Heart left ventricle (tissue), 16 donors: ENCODE measurements at regions not wholly inside any gene's neighbourhood (a gene's known extent, or its start where the extent isn't known, plus 50 kb on each side); places are given as distances from the start of the nearest gene placed in this dataset.

Source experiments
- ATAC-seq, 4 donors: fragments of 200-7000 bp; cut with Tn5 transposase; one replicate each; pipeline ENCODE4 v1.9.1; 2020 to 2022; ENCODE audit warnings: moderate library complexity in 4 of 4, mild to moderate bottlenecking in 3 of 4, moderate number of reproducible peaks in 1 of 4
- DNase-seq, 5 donors: peaks; one replicate each; pipeline ENCODE4 v3.0.0-alpha.2; 2020
- H3K27ac ChIP-seq, 12 donors: fragments of 200-600 bp; sonication (generic) in 4 of 12; one replicate each; pipeline versions ENCODE4 v1.5.0 to v1.8.0; 2016 to 2022; ENCODE audit warnings: mild to moderate bottlenecking in 2 of 12
- H3K27me3 ChIP-seq, 9 donors: fragments of 200-600 bp; sonication (generic) in 2 of 9; one replicate each; pipeline versions ENCODE4 v1.5.1 to v1.8.0; 2016 to 2022; ENCODE audit warnings: mild to moderate bottlenecking in 3 of 9
- H3K36me3 ChIP-seq, 9 donors: fragments of 200-600 bp; sonication (generic) in 2 of 9; one replicate each; pipeline versions ENCODE4 v1.5.0 to v1.8.0; 2018 to 2022; ENCODE audit warnings: mild to moderate bottlenecking in 2 of 9
- H3K4me1 ChIP-seq, 12 donors: fragments of 200-600 bp; sonication (generic) in 4 of 12; one replicate each; pipeline versions ENCODE4 v1.5.0 to v1.8.0; 2016 to 2022; ENCODE audit warnings: mild to moderate bottlenecking in 3 of 12
- H3K4me3 ChIP-seq, 12 donors: fragments of 200-600 bp; sonication (generic) in 4 of 12; one replicate each; pipeline versions ENCODE4 v1.5.0 to v1.8.0; 2017 to 2022; ENCODE audit warnings: mild to moderate bottlenecking in 9 of 12, moderate library complexity in 4 of 12
- H3K9me3 ChIP-seq, 12 donors: fragments of 200-600 bp; sonication (generic) in 4 of 12; one replicate each; pipeline versions ENCODE4 v1.5.0 to v1.8.0; 2016 to 2022; ENCODE audit warnings: mild to moderate bottlenecking in 1 of 12
- POLR2A ChIP-seq, 2 donors: fragments of 450-650 bp; IDR thresholded peaks; one replicate each; pipeline ENCODE4 v1.6.1; 2017; ENCODE audit warnings: antibody characterized with exemption in 2 of 2, mild to moderate bottlenecking in 2 of 2, moderate library complexity in 2 of 2
- WGBS, 4 donors: extraction: QIAGEN DNeasy Blood & Tissue Kit in 2 of 4; methylation state at CpG; one replicate each; pipeline versions ENCODE4 v1.1.5 to v1.1.7; 2013 to 2018; 5-methylcytosine and 5-hydroxymethylcytosine counted together
- intact Hi-C, 10 donors: fragments of 100-400 bp; cut with DNase I; formaldehyde crosslinking; loops; one replicate each; pipeline versions ENCODE4 v1.11.1 to v1.14.2; 2022
- TF ChIP-seq, protein P1 (sequence below), 12 donors: fragments of 200-600 bp; sonication (generic) in 4 of 12; IDR thresholded peaks; one replicate each; pipeline versions ENCODE4 v1.5.0 to v1.8.0; 2018 to 2022; ENCODE audit warnings: antibody characterized with exemption in 12 of 12, mild to moderate bottlenecking in 5 of 12
- donor health status: ischemic (EF 13 %, LVEDD 7.1; RV severe dilation, severe dysfunction).
- donor health status: healthy with polysubstance abuse.
- donor health status: DM: no; HTN: yes; CAD: no.
- donor health status: DM: no; HTN: no; CAD: no.
- donor health status: ischemic (EF 25% LVEDD 6.9; RV normal size, moderate dysfunction).
- donor health status: ischemic (EF 25% LVEDD 5.7; RV mildly dilated, moderate dysfunction).
- donor health status: healthy.
- donor health status: DM: yes; HTN: yes; CAD: no.
- donor health status: ischemic (EF 35%, LVEDD 5.7; RV mildly dilated, moderate dysfunction).
- donor health status: nonischemic (EF 11% LVEDD 7.7; RV severe dilation, severe dysfunction).
- donor health status: DM: yes; HTN: yes; CAD: no.
- donor health status: PGD.
- donor health status: ischemic (EF 29% LVEDD 5.4; RV normal size, mild dysfunction).
- donor health status: nonischemic (EF 23%, LVEDD 6.1; RV moderate dilation, normal function).

DNA sequence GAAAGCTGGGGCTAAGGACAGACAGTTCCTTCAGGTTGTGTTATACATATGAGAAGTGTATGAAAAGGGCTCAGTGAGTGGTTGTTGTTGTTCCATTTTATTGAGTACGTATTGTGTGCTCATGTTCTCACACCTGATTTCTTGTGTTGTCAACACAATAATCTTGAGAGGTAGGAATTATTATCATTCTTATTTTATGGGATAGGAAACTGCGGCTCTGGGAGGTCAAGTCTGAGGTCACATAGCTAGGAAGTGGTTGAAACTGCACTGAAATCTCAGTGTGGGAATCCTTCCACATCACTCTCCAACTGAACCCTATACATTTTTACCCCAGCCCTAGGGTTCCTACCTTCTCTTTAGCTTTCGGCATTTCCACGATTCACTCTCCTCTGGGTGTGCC, 124.2 kb upstream of the CXCR4 start:
- Histone ChIP-seq H3K4me3 (no peak overlapping the region), H3K9me3 (no peaks in the 10 kb centered on the region), H3K4me1 (peaks cover 0 to 45% (median 14%) of the 10 kb centered on the region in 12 donors), H3K36me3 (no peaks in the 10 kb centered on the region), H3K27ac (peak overlapping the region in 1 of 12 donors; percentile 32), H3K27me3 (no peaks in the 10 kb centered on the region)
- DNase-seq: no peak
- intact Hi-C loops: no loop called here
- no peak for ATAC-seq
- 86 to 93% (median 89%) methylated on average over 4 of the region's 4 CpGs for WGBS, 4 donors
- TF ChIP-seq POLR2A (IDR thresholded peaks at IDR 0.05): no peak
- TF ChIP-seq, protein P1, sequence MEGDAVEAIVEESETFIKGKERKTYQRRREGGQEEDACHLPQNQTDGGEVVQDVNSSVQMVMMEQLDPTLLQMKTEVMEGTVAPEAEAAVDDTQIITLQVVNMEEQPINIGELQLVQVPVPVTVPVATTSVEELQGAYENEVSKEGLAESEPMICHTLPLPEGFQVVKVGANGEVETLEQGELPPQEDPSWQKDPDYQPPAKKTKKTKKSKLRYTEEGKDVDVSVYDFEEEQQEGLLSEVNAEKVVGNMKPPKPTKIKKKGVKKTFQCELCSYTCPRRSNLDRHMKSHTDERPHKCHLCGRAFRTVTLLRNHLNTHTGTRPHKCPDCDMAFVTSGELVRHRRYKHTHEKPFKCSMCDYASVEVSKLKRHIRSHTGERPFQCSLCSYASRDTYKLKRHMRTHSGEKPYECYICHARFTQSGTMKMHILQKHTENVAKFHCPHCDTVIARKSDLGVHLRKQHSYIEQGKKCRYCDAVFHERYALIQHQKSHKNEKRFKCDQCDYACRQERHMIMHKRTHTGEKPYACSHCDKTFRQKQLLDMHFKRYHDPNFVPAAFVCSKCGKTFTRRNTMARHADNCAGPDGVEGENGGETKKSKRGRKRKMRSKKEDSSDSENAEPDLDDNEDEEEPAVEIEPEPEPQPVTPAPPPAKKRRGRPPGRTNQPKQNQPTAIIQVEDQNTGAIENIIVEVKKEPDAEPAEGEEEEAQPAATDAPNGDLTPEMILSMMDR (IDR thresholded peaks at IDR 0.05): no peak

- Histone ChIP-seq H3K27ac (peak overlapping the region in 8 of 12 donors; percentile 11 to 94 (median 45)), H3K9me3 (no peaks in the 10 kb centered on the region), H3K36me3 (no peaks in the 10 kb centered on the region), H3K27me3 (no peaks in the 10 kb centered on the region), H3K4me1 (peaks cover 0 to 58% (median 16%) of the 10 kb centered on the region in 12 donors), H3K4me3 (no peak overlapping the region)
- ATAC-seq (no peak), DNase-seq (no peak)
- TF ChIP-seq, protein P1 (IDR thresholded peaks at IDR 0.05): no peak
- no peak for TF ChIP-seq POLR2A (IDR thresholded peaks at IDR 0.05)
- WGBS, 4 donors: 48 to 81% (median 57%) methylated on average over 3 of the region's 3 CpGs
- intact Hi-C loops: no loop called here
Observed at GRCh38 chr2:136239079-136239685, 121.2 kb upstream of the CXCR4 start.

DNA sequence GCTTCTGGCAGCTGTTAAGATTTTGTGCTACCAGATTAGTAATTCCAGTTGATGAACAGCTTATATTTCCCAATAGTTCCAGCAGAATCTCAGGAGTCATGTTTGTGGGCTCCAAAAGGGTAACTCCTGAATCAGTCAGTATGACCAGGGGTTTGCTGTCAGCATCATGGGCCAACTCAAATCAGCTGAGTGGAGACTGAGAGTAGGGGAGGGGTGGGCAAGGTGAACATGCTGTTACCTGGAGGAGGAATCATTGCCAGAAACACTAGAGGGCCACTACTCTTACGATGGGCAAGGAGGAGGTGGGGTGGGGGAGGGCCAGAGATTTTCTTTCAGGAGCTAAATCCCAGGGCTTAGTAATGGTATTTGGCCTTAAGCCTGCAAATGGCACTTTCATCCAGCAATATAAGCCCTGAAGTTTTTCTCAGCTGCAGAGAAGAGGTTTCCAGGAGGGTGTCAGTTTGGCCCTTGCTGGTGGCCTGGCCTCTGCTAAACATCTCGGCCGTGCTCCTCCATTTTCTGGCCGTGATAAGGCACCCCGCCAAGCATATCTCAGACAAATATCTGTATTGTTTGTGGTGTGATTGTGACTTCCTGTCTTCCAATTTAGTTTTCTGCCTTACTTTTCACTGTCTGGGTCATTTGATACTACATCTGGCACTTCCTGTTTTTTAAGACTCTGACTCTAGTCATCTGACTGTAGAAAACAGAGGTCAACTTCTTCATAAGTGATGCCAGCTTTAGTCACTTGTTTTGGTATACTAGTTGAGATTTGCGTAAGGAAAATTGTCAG, 120.5 kb upstream of the CXCR4 start:
- ATAC-seq (peak; percentile 50 to 82 (median 66)), DNase-seq (peak in 1 of 5 donors; percentile 12)
- Histone ChIP-seq H3K36me3 (no peaks in the 10 kb centered on the region), H3K9me3 (no peaks in the 10 kb centered on the region), H3K27me3 (no peaks in the 10 kb centered on the region), H3K4me1 (peaks cover 0 to 60% (median 14%) of the 10 kb centered on the region in 12 donors), H3K27ac (peak overlapping the region in 11 of 12 donors; percentile 11 to 94 (median 31)), H3K4me3 (no peak overlapping the region)
- 36 to 45% (median 43%) methylated on average over 6 of the region's 6 CpGs for WGBS, 4 donors
- TF ChIP-seq, protein P1 (IDR thresholded peaks at IDR 0.05): no peak
- TF ChIP-seq POLR2A (IDR thresholded peaks at IDR 0.05): no peak
- intact Hi-C loops: no loop called here

DNA sequence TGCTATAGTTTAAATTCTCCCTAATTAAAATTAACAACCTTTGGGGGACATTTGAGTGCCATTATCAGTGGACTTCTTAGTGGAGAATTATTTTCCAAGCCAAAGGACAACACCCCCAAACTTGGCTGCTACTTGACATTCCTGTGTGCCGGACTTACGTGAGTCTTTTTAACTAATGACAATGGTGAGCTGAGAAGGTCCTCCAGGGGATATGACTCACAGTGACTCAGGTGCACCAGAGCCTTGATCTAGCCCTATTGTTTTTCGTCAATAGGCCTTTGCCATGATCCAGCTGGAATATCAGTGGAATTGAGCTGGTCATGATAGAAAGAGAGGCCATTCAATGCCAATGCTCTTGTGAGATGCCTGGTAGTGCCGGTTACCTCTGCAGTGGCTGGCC, 118.1 kb upstream of the CXCR4 start:
- intact Hi-C loops: no loop called here
- DNase-seq (peak in 2 of 5 donors; percentile 25 to 43), ATAC-seq (peak in 3 of 4 donors; percentile 60 to 77 (median 62))

More for the DNA sequence above, 118.1 kb upstream of the CXCR4 start:
- no peak overlapping the region for H3K4me3 ChIP-seq
- WGBS, 4 donors: 30 to 55% (median 45%) methylated on average over 3 to 4 of the region's 4 CpGs
- TF ChIP-seq, protein P1 (IDR thresholded peaks at IDR 0.05): no peak
- H3K27ac ChIP-seq: peak overlapping the region in 1 of 12 donors; percentile 15
- no peaks in the 10 kb centered on the region for H3K27me3 ChIP-seq
- peaks cover 0 to 66% (median 14%) of the 10 kb centered on the region in 12 donors for H3K4me1 ChIP-seq
- no peaks in the 10 kb centered on the region for H3K36me3 ChIP-seq
- no peaks in the 10 kb centered on the region for H3K9me3 ChIP-seq
